Stimulated activated CD8-positive, alpha-beta memory T cell treated with anti-CD3 and anti-CD28 coated beads, Interleukin-15, amount 100 ng/mL, for 24 hours (primary cell): ENCODE measurements at regions not wholly inside any gene's neighbourhood (a gene's known extent, or its start where the extent isn't known, plus 50 kb on each side); places are given as distances from the start of the nearest gene placed in this dataset.

ENCODE experiments used
- DNase-seq: peaks from one replicate; pipeline ENCODE4 v3.0.0-alpha.2; 2020; ENCODE audit warnings: low read depth

DNA sequence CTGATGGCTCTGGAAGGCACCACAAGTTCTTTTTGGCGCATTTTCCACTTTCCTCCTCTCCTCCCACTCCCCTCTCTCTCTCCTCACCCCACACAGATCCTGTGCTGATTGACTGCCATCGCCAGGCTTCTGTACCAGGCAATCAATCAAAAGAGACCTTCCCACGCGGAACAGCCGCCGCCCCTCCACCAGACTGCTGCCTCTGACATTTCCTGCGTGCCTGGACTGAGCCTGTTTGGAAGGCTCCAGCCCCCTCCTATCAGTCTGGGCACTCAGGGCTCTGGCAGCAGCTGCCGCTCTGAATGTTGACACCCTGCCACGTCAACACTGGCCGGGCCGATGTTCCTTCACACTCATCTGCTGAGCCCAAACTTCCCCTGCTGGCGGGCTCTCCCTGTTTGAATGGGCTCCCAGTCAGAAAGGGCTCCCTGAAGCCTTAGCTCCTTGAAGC is 467.7 kb downstream of the EPHA4 start:
- DNase-seq = no peak

DNA sequence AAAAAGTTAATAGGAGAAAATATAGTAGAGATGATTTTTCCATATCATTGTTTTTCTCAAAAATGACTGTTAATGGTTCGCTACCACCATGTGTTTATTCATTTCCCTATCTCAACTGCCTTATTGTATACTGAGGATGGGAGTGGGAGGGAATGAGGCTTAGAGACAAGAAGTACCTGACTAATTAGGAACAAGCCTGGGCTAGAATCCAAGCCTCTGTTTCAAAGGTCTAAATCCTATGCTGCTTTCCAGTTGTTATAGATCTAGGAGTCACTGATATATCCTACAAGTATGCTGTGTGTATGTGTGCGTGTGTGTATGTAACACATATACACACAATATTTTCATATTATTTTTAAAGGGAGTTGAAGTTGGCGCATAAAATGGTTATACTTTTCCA is 465.9 kb downstream of the EPHA4 start:
- no peak for DNase-seq

DNA sequence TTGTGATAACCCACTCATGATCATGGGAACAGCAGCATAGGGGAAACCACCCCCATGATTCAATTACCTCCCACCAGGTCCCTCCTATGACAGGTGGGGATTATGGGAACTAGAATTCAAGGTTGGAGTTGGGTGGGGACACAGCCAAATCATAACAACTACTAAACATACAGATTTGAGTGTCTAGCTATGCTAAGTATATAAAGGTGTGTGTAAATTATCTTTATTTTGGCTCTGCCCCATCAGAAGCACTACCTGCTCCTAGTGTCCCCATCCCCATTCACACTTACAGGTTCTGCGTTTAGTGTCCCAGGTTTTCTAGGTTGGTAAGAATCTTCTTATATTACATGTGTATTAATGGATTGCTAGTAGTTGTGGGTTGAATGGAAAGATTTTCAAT is 464.7 kb downstream of the EPHA4 start:
- no peak for DNase-seq

DNA sequence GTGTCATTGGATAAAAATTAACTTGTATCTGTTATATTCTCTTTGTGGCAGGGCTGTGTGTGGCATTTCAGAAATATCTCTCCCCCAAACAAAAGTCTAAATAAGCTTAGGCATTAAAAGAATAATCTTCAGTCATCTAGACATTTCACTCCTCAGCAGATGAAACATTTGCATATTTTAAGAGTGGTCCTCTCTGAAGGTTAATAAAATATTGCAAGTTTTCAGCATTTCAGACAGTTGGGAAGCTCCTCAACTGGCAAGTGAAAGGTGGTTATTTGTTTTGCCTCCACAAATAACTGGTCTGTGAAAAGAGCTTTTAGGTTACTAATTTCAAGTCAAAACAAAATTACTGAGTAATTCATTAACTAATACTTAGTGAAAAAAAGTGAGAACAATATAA is 462.6 kb downstream of the EPHA4 start:
- no peak for DNase-seq

DNA sequence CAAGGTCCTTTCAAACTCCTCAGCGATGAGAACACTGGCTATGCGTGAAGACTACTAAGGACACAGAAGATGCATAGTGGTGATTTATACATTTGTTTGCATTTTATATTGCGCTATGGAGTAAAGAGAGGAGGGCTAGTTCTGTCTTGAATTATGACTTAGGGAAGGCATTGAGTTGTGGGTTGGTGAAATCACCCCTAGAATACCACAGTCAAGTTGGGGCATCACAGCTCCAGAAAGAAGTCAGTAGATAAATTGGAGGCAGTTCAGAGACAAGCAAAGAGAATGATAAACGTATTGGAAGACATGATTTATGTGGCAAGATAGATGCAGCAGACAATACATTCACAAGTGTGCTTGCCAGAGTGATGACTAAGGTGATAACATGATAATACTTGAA is 460.4 kb downstream of the EPHA4 start:
- no peak for DNase-seq

DNA sequence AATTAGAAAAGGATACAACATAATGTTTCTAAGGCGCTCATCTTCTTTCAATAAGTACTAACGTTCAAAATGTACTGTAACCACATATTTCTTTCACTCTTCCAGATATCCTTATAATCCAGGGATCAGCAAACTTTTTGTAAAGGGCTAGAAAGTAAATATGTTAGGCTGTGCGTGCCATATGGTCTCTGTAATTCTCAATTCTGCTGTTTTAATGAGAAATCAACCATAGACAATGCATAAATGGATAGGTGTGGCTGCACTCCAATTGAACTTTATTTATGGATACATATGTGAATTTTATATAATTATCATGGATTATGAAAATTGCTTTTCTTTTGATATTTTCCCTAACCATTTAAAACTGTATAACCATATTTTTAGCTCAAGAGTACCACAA is 459.4 kb downstream of the EPHA4 start:
- DNase-seq = no peak

DNA sequence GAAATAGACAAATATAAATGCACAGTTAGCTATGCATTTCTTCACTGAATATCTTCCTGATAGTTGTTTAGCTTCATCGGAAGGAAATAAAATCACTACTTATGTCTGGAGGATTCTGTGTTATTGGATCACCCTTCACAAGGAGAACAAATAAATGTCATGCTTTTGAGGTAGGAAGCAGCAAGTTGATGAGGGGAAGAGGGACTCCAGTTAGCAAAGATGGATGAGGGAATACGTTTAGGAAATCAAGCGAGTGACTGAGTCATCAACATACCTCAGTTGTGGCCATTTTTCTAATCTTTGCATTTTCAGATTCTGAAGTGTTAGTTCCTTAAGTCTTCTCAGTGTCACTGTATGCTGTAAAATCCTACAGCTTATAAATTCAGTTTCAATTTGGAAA is 456.2 kb downstream of the EPHA4 start:
- no peak for DNase-seq

DNA sequence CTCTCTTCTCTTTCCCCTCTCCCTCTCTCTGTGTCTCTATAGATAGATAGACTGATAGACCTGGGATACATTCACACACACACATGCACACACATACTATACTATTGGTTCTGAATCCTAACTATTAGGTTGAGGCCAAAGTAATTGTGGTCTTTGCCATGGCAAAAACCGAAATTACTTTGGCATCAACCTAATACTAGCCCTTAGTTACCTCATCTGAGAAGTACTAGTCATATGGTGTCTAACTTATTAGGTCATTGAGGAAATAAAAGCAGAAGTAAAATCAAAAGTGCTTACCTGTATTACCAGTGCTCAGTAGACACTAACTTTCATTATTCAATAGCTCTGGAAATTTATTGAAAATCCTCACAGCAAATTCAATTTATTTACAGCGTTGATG is 451.5 kb downstream of the EPHA4 start:
- DNase-seq = no peak

DNA sequence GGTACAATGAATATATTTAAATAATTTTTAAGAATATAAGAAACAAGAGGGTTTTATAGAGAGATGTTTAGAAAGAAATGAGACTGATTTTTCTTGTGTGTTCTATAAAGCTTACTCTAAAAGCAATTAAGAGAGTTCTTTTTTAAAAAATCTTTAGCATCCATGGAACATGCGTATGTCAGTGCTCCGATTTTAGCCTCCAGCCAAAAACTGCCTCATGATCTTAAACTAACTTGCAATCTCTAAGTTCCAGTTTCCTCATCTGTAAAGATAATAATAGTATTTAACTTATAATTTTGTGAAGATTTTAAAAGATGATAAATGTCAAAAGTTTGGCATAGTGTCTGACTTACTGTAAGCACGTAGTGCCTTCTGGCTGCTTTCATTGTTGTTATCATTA is 448.7 kb downstream of the EPHA4 start:
- no peak for DNase-seq

DNA sequence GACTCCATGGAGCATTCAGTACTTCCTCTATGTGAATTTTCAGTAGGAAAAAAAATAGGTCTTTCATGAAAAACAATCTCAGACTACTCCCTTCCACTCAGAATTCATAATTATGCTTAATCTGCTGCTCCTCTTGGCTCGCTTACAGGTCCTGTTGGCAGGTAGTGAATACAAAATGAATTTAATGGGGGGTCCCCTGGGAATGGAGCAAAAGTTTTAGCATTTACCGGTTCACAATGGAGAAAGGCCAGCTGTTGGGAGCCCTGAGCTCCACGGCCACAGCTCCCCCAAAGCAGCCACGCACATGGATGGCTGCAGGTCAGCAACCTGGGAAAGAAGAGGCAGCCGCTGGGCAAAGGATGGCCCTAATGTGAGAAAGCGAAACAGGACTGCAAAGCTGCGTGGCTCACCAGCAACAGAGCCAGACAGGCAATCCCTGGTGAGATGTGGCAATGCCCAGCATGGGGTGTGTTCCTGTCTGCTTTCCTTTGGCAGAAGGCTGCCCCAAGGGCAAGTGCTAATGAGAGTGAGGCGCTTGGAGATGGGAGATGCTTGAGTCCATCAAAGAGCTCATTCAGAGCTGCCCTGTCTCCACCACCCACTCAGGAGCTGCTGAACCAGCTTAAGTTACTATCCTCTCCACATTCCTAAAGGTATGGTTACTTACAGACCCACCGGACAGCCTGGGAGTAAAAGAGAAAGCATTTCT is 447.4 kb downstream of the EPHA4 start:
- no peak for DNase-seq

DNA sequence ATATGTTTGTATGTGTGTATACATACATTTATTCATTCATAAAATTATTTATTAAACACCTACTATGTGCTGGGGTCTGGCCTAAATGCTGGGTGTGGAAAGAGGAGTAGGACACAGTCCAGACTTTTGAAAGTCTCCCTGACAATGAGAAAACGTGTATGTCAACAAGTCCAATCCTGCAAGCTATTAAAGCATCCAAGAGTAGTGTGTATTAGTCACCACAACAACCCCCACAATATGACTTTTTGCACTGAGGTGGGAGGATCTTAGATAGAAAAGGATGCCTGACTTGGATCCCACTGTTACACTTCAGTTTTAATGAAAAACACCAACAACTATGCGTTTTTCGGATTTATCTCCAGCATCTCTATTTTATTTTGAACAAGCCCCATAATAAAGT is 446.4 kb downstream of the EPHA4 start:
- DNase-seq = no peak

DNA sequence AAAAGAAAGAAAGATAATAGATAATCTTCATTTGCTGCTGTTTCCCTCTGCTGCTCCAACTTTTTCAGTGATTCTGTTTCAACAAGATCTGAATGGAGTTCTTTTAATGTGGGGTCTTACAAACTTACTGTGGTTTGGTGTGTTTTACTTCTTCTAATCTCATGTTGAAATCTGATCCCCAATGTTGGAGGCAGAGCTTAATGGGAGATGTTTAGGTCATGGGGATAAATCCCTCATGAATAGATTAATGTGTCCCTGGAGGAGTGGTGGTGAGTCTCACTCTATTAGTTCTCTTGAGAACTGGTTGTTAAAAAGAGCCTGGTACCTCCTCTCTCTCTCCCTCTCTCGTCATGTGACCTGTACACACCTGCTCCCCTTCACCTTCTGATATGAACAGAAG is 442.4 kb downstream of the EPHA4 start:
- no peak for DNase-seq

DNA sequence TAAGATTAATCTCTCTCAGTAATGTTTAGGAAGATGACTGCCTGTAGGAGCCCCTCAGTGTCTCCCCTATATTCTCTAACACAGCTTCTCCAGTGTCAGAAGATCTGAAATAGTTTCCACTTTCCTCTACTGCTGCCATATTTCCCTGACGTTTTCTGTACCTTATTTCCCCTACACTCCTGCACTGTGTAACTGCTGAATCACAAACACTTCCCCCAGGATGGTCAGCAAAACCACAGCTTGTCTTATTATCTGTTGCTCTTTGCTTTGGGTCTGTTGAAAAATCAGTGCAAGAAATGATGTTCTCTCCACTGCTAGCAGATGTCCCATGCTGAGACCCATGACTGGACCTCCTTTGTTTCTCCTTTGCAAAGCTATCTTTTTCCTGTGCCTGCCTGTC is 441.7 kb downstream of the EPHA4 start:
- DNase-seq = no peak

DNA sequence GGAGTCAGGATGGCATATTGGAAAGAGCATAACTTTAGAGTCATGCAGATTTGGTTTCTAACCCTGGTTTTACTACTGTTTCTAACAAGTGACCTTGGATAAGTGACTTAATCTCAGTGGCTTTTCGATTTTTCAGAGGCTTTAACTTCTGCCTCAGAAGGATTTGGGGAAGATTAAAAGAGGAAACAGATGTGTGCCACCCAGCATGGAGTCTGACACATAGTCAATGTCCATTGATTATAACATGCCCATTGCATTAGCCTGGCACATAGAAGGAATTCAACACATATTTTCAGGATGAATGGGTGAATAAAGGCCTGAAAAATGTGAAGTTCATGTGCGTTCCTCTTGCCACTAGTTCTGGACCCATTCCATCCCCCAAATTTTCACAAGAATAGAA is 438.2 kb downstream of the EPHA4 start:
- no peak for DNase-seq

DNA sequence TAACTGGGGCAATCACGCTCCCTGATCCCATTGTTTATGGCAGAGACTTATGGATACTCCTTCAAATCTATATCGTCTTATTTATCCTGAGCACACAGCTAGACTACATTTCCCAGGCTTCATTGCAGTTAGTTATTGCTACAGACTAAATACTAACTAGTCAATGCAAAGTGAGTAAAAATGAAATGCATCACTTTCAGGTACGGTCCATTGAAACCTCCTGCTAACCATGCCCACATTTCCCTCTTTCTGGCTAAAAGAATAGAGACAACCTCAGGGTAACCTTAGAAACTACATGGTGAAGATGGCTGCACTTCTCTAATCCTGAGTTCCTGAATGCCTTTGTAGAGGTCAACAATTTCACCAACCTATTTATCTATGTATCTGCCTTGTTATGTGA is 437.4 kb downstream of the EPHA4 start:
- no peak for DNase-seq

DNA sequence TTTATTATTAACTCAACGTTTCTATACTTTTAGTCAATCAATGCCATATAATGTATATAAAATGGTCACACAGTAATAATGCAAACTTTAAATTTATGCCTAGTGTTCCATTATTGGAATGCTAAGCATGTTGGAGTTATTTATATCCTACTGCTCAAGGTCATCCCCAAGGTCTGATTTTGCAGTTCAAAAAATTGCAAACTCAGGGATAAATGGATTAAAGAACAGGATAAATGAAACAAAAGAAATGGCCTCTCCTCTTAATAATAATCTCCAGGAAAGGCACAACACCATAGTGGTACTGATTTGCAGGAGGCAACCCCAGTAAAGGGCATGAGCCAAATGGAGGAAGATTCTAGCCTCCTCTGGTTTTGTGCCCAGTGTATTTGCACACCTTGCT is 436.4 kb downstream of the EPHA4 start:
- no peak for DNase-seq

DNA sequence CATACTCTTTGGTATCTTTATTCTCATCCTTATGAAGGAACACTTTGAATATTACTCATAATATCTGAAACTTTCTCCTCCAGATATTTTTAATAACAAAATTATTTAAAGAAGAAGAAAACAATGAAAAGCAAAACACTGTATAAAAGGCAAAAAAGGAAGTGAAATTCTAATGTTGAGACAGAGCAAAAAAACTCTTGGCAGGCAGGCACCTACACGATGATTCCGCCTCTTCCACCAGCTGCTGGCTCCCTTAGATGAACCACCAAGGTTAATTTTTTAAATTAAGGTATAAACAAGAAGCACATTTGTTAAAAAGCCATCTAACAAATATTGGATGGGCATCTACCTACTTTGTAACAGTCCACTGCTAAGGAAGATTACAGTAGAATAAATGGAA is 434.7 kb downstream of the EPHA4 start:
- DNase-seq = no peak

DNA sequence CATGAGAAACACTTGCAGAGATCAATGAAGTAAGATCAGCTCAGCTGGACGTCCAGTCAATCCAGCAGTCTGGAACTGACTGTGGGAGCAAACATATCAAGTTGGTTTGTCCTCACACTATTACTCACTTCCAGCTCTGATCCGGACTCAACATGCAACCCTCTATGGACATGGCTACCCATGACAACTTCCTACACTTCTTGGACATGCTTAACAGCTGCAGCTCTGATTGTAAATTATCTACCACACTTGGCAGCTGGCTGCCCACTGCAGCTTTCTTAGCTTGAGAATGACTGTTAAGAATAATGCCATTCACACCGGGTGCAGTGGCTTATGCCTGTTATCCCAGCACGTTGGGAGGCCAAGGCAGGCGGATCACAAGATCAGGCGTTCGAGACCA is 429.8 kb downstream of the EPHA4 start:
- no peak for DNase-seq

DNA sequence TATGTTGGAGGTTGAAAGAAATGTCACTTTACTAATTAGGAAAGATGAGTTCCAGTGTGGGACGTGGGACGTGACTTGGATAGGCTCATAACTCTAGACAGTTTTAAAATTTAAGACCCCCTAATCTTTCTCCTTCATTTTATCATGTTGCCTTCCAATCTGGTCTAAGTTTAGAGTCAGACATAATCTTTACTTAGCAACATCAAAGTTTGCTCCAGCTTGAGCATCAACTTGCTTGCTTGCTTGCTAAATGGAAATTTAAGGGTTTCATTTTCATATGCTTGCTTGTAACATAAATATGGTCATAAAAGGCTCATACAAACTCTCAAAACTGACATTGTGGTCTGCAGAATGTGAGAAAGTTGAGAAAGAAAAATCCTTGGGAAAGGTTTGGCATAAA is 428.9 kb downstream of the EPHA4 start:
- DNase-seq = no peak

DNA sequence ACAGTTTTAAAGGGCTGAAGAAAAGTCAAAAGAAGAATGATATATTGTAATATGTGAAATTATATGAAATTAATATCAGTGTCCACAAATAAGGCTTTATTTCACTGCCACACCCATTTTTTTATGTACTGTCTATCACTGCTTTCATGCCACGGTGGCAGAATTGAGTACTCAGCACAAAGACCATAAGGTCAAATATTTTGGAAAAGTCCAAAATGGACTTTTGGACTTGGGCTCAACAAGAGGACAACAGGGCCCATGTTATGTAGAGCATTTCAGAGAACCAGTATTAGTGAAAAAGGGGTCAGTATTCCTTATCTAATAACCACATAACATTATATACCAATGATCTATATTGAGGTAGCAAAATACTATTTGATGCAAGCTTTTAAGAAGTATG is 427.2 kb downstream of the EPHA4 start:
- DNase-seq = no peak

DNA sequence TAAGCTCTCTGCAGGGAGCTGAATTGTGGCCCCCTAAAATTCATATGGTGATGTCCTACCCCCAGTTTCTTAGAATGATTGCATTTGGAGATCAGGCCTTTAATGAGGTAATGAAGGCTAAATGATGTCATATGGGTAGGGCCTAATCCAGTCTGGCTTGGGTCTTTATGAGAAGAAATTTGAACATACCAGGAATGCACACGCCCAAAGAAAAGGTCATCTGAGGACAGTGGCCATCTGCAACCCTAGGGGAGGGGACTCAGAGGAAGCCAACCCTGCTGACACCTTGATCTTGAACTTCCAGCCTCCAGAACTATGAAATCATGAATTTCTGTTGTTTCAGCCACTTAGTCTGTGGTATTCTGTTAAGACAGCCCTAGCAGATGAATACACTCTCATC is 426.7 kb downstream of the EPHA4 start:
- no peak for DNase-seq

DNA sequence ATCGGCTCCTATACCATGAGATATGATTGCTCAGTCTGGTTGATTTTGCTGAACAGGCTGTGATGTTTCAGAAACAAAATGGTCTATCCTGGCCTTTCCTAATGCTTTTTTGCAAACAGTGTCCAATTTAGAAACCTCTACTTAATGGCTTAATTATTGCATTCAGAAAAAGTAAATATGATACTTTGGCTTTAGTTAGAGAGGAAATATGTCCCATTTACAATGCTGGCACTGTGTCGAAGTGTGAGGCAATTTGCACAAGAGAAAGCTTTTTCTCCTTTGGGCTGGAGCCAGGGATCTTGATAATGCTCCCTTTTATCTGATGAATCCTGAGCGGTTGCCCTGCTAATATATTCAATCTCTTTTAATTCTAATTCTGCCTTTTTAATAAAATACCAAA is 418.9 kb downstream of the EPHA4 start:
- no peak for DNase-seq

DNA sequence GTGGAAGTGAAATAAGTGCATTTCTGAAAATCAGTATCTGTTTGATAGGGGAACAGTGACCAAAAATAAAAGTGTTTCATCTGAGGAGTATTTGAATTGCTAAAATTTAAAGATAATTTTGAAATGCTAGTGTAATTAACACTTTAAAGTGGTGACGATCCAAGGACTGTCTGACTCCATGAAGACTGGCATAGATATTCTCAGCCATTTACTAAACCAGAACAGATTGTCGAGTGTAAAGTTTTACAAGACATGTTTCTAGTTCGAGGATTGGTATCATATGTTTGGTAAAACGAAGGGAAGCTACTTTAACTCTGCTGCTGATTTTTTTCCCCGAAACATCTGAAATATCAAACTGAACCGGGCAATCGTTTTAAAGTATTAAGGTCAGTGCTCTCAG is 417.9 kb downstream of the EPHA4 start:
- DNase-seq = no peak

DNA sequence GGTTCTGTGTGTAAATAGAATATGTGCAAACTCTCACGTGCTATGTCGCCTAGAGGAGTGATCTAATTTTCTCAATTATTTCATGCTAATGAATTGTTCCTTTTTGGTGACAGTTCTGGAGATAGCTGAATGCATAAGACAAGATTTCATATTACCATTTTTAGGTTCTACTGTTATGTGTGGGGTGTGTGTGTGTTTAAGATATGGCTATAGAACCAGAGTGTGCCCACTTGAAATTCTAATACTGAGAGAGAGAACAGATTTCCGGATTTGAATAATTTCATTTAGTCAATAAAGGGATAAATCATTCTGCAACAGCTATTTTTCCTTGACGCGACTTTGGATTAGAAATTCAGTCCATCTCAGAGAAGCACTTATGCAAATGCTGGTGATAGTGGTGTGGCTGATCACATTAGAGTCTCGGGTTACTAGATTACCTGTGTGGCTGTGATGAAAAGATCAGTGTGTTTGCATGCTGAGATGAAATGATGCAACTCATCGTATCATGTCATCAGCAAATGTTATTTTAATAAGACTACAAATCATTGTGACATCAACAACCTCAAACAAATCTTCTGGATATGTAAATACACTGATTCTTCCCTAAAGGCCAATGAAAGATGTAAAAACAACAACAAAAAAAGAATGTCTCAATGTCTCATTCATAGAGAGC is 415.9 kb downstream of the EPHA4 start:
- DNase-seq = no peak
